BJ (cell line): ENCODE measurements at regions not wholly inside any gene's neighbourhood (a gene's known extent, or its start where the extent isn't known, plus 50 kb on each side); places are given as distances from the start of the nearest gene placed in this dataset.

ENCODE experiments used
- CTCF ChIA-PET: fragments of 350-600 bp; formaldehyde crosslinking; extraction: SDS; loops from one replicate; lab custom pipeline; 2021; ENCODE audit warnings: antibody characterized with exemption, inconsistent platforms; lab: Yijun Ruan, JAX
- POLR2A ChIA-PET: fragments of 300-600 bp; sonication (Branson Sonifier 250); formaldehyde crosslinking; extraction: SDS; loops from one replicate; lab custom pipeline; 2021; ENCODE audit warnings: antibody characterized with exemption; lab: Charles Lee
- DNase-seq: peaks from one replicate; pipeline ENCODE4 v3.0.0-alpha.2; 2011; ENCODE audit warnings: low read depth
- H3K27me3 ChIP-seq: 2 replicates; pipeline ENCODE4 v1.6.0; 2011; ENCODE audit warnings: low read length; ENCODE audit not compliant: control insufficient read depth, insufficient read depth
- H3K36me3 ChIP-seq: 2 replicates; pipeline ENCODE4 v1.5.1; 2011; ENCODE audit warnings: low read length; ENCODE audit not compliant: control insufficient read depth, insufficient read depth
- H3K4me3 ChIP-seq: 2 replicates; pipeline ENCODE4 v1.5.1; 2011; ENCODE audit warnings: low read depth, mild to moderate bottlenecking, control low read depth, low read length
- TF ChIP-seq, protein P1 (sequence below): IDR thresholded peaks from 2 replicates; pipeline ENCODE4 v1.5.1; 2011; ENCODE audit warnings: low read depth, mild to moderate bottlenecking, control low read depth, inconsistent platforms, low read length, moderate library complexity; ENCODE audit not compliant: insufficient read depth

DNA sequence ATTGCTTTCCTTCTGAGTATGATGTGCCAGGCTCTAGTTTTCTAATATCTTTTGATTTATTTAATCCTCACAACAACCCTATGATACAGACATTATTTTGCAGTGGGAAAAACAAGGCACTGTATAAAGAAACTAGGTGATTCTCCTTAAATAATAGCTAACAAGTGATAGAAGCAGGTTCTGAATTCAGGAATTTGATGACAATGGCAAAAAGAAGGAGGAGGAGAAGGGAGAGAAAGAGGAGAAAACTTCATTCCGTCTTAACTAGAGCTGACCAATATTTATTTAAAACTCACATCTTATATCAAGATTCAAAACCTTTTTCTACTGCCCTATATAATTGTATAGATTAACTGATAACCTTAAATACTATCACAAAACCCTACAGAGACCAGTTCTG lies 1477.1 kb upstream of the PCDH7 start:
- Histone ChIP-seq H3K27me3 (no peaks in the 10 kb centered on the region), H3K4me3 (no peak overlapping the region), H3K36me3 (no peaks in the 10 kb centered on the region)
- ChIA-PET CTCF (no interaction called here), POLR2A (no interaction called here)
- DNase-seq = no peak
- TF ChIP-seq, protein P1, sequence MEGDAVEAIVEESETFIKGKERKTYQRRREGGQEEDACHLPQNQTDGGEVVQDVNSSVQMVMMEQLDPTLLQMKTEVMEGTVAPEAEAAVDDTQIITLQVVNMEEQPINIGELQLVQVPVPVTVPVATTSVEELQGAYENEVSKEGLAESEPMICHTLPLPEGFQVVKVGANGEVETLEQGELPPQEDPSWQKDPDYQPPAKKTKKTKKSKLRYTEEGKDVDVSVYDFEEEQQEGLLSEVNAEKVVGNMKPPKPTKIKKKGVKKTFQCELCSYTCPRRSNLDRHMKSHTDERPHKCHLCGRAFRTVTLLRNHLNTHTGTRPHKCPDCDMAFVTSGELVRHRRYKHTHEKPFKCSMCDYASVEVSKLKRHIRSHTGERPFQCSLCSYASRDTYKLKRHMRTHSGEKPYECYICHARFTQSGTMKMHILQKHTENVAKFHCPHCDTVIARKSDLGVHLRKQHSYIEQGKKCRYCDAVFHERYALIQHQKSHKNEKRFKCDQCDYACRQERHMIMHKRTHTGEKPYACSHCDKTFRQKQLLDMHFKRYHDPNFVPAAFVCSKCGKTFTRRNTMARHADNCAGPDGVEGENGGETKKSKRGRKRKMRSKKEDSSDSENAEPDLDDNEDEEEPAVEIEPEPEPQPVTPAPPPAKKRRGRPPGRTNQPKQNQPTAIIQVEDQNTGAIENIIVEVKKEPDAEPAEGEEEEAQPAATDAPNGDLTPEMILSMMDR = no peak

DNA sequence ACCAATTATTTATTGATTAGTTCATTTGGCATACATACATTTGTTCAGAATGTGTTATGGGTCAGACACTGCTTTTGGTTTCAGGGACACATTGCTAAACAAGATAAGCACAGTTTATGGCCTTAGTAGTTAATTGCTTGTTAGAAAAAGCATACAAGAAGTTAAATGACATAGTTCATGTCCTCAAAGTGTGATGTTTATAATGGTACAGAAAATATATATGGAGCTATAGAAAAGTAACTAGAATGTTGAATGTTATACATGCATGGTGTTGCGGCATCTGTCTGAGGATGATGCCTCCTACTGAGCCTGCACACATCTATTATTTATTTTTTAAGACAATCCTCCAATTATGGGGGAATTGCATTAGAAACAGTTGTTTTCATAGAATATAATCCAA lies 1476.3 kb upstream of the PCDH7 start:
- CTCF ChIA-PET = no interaction called here

DNA sequence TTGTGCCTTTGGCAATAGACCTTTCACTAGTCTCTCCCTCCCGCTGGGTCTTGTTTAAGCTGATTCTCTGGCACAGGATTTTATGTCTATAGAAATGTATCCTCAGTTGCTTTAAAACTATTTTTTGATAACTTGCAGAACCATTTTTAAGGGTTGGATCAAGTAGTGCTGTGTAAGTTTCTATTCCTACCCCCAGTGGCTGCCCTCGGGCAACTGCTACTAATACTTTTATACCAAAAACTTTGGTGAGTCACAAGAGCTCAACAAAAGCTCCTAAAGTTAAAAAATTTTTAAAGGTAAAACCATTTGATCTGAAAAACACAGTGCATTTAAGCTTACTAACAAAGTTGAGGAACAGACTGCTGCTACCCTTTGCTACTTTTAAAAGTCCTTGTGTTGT lies 1460.6 kb upstream of the PCDH7 start:
- ChIA-PET CTCF (no interaction called here), POLR2A (no interaction called here)
- no peaks in the 10 kb centered on the region for H3K36me3 ChIP-seq

More for the DNA sequence above, 1476.3 kb upstream of the PCDH7 start:
- Histone ChIP-seq H3K4me3 (no peak overlapping the region), H3K36me3 (no peaks in the 10 kb centered on the region), H3K27me3 (no peaks in the 10 kb centered on the region)
- POLR2A ChIA-PET = no interaction called here
- no peak for DNase-seq
- TF ChIP-seq, protein P1 = no peak

GRCh38 chr4:29262986-29263385 lies 1457.2 kb upstream of the PCDH7 start:
- CTCF ChIA-PET = no interaction called here
- no peaks in the 10 kb centered on the region for H3K27me3 ChIP-seq
- DNase-seq = no peak

More for the DNA sequence above, 1460.6 kb upstream of the PCDH7 start:
- no peaks in the 10 kb centered on the region for H3K27me3 ChIP-seq
- DNase-seq = no peak
- TF ChIP-seq, protein P1 = no peak
- no peak overlapping the region for H3K4me3 ChIP-seq

GRCh38 chr4:29276150-29276549 lies 1444.0 kb upstream of the PCDH7 start:
- CTCF ChIA-PET = no interaction called here
- TF ChIP-seq, protein P1 = no peak
- H3K36me3 ChIP-seq = no peaks in the 10 kb centered on the region
- no peaks in the 10 kb centered on the region for H3K27me3 ChIP-seq
- H3K4me3 ChIP-seq = no peak overlapping the region
- no peak for DNase-seq
- POLR2A ChIA-PET = no interaction called here

More at GRCh38 chr4:29262986-29263385, 1457.2 kb upstream of the PCDH7 start:
- no peaks in the 10 kb centered on the region for H3K36me3 ChIP-seq
- POLR2A ChIA-PET = no interaction called here
- TF ChIP-seq, protein P1 = no peak
- no peak overlapping the region for H3K4me3 ChIP-seq
